NCI-H2171 (cell line): ENCODE measurements at regions not wholly inside any gene's neighbourhood (a gene's known extent, or its start where the extent isn't known, plus 50 kb on each side); places are given as distances from the start of the nearest gene placed in this dataset.

Source experiments
- DNase-seq: peaks from one replicate; lab custom pipeline; 2025; lab: John Stamatoyannopoulos, UW

- DNase-seq: no peak
These were observed 163.6 kb downstream of the TNFSF18 start for GRCh38 chr1:172887162-172887561.

DNA sequence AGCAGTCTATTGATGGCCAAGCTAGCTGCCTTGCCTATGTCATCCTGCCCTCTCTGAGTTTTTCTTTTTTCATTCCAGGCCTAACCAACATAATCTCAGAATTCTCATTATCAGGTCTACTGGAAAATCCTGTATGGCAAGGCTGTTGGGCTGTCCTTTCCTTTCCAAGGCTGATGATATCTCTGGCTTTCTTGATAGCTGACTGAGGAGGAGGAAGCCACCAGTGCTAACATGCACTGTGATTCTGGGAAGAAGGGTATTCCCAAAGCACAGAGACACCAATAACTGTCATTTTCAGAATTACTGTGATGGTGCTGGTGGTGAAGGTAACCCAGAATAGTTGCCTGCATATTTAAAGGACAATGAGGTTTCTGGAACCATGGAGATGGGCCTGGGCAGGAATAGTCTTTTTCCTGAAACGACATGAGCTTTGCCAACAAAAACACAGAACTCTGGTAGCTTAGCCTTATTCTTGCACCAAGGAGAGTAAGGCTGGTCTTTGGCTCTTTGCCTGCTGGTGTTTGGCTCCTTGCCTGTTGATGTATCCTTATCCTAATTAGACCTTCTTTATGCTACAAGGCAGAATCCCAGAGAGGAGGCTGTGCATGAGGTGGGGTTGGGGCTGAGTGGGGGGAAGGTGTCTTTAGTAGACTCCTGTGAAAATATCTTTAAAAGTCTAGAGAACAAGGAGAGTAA lies 157.4 kb downstream of the TNFSF18 start:
- no peak for DNase-seq

DNA sequence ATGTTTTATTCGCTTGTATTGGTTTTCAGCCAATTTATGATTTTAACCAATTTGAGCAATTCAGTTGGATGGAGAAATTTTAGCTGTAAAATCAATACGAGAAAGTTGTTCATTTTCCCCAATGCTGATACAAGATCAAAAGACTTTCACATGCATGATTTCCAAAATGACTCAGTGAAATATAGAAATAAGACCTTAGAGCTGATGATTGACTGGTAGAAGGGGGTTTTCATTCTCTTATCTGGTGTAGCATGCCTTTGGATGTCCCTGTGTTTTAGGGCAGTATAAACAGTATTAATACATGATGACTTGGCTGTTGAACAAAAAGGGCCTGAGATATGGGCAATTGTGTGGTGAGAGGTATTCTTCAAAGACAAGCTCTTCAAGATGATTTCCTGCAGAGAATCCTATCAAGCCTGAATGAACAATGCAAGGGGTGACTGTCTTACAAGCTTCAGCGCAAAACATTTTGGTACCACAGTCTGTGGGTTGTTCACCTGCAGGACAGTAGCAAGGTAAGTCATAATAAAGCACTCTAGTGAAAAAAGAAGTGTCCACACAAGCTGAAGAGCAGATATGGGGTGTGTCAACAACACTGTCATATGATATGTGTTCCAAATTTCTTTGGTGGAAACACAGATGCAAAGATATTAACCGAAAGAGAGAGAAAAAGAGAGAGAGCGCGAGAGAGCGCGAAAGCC lies 156.2 kb downstream of the TNFSF18 start:
- no peak for DNase-seq

DNA sequence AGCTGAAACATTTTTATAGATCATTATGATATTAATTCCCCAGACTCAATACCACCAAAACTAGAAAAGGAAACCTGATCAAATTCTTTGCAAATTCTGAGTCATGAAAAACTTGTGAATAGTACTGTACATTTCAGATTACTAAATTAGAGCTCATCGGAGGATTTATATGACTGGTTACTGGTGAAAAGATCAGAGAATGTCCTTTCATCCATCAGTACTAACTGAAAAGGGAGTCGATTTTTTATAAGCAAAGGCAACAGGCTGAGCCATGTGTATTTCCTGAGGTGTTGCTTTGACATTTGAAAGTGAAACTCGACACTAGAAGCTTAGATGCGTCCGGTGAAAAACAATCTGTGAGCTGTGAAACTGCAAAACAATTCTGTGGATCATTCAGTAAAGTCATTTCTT lies 155.7 kb downstream of the TNFSF18 start:
- DNase-seq: no peak

GRCh38 chr1:172895761-172896160 lies 155.0 kb downstream of the TNFSF18 start:
- no peak for DNase-seq

GRCh38 chr1:172897738-172898137 lies 153.0 kb downstream of the TNFSF18 start:
- DNase-seq: no peak

DNA sequence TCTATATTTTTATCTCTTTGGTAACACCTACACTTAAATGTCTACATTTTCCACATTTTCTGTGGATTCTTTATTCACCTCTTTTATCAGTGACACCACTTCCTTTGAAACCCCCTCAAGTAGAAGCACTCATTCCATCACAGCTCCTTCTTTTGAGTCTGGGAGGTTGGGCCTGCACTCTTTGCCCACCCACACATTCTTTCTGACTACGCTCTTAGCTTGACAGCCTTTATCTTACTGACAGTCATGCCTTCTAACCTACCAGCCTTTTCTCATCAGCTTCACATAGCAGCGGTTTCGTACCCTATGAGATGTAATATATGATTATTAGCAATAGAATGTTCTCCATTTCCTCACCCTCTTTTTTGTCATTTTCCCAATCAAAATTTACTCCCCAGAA lies 151.9 kb downstream of the TNFSF18 start:
- no peak for DNase-seq

- DNase-seq: no peak
These were observed 150.3 kb downstream of the TNFSF18 start for GRCh38 chr1:172900376-172900997.

DNA sequence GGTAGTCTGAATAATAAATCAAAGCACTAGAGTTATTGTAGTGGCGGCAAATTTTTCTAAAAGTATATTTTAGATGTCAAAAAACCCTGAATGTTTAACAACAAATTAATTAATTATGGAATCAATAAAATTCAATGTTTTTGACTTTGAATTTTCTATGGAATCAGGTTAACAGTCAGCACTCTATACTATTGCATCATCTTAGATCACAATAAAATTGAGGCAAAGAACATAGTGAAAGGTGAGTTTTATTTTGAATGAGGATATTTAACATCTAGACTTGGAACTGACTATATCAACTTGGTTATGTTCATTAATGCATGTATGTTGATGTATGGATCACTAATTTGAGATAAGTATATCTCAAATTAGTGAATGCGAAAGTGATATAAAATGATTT lies 148.5 kb downstream of the TNFSF18 start:
- DNase-seq: no peak

DNA sequence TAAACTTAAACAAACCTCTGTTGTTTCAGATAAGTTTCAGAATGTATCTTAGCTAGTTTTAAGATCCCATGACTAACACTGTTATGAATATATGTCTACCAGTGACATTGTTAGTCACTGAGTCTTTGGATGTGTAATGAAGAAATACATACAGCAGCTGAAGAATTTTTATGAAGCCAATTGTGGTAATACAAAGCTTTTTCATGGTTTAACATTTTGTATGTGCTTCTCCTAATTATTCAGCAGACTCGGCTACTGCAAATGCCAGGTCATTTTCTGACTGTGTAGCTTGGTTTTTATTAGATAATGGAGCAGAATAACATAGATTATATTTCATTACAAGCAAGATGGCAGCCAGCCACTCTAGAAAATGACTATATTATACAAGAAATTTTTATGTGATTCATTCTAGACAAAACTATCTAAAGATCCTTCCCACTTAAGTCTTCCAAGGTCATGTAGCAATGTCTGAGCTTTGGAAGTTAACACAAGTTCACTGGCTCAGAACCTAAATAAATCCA lies 147.8 kb downstream of the TNFSF18 start:
- no peak for DNase-seq

DNA sequence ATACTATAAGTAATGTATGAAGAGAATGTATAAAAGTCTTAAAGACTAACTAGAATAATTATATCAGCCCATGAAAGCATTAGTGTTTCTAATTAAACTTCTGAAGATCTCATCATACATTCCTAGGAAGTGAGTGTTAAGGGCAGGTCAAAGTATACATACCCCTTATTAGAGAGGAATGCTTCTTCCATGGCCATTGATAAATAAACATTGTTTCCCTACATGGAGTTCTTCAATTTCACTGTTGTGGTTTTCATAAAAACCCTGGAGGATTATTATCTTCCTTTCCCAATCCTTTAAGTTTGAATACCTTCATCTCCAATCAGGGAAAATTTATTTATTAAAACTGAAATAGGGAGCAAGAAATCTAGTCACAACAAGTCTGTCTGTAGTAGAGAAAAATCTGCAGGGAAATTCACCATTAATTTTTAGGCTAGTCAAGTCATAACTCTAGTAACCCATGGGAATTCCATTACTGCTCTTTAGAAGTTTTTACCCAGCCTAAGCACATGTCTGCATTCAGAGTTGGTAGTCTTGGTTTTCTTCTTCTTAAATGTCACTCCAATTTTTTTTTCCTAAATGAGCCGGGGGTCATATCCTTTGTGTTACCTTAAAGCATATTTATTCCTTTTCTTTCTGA lies 147.0 kb downstream of the TNFSF18 start:
- DNase-seq: no peak

DNA sequence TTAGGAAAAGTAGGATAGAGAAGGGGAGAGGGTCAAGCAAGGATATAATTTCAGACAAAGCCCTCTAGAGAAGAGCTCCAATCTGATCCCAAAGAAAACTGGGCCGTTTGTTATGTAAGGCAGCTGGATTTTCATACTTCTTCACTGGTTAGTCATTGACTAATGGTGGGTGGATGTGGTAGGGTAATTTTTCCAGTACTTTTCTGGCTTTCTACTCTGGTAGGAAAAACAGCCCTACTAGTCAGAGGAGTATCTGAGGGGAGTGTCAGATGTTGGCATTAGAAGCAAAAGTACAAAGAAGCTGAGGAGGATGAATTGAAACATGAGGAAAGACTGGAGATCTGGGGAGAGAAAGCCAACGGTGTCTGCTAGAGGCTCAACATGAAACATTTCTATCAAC lies 145.3 kb downstream of the TNFSF18 start:
- DNase-seq: no peak

DNA sequence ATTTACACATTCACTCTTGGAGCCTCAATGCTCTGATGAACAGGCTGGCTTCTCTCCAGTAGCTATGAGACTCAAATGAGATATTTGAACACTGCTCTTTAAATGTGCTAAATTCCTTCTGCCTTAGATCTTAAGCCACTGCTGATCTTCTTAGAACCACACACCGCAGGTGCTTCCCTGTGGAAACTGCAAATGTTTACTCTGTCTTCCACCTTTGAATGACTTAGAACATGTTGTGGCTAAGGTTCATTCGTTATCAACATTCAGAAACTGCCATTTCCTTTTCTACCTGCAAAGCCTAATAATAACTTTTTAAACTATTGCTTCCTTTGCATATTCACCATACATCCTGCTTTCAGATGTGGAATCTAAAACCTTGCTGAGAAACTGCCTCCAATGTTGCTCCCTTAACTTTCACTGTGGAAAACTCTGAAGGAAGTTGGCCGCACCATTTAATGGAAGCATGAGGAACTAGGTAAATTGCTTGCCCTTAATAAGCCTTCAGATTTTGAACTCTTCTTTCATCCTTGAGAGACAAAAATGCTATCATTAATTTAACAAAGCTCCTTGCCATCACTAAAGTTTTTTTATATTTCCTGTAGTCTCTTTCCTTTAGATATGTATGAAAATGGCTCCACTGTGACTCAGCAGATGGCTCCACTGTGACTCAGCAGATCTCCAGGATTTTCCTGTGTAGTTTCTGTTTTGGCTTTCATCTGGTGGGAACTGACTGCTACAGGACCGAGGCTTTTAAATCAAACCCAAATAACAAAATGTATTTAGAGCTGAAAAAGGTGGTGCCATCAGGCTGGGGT lies 143.8 kb downstream of the TNFSF18 start:
- no peak for DNase-seq

GRCh38 chr1:172907834-172908326 lies 142.9 kb downstream of the TNFSF18 start:
- no peak for DNase-seq

GRCh38 chr1:172909606-172910326 lies 141.0 kb downstream of the TNFSF18 start:
- DNase-seq: no peak

DNA sequence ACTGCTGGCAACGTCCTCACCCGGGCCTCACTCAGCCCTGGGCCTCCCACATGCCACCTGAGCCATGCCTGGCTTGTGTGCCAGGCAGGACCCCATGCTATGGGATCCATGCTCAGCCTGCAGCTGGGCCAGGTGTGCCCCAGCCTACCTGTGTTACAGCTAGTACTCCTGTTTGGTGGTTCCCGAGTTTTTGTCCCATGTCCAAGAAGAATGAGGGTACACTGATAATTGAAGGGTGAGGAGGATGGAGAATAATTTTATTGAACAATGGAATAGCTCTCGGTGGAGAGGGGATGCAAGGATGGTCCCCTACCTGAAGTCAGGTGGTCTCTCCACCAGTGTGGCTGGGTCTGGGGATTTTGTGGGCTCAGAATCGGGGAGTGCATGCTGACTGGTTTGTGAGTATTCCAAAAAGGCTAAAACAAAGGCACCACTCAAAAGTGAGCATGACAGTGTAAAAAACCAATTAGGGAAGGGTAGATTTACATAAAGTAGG lies 137.9 kb downstream of the TNFSF18 start:
- no peak for DNase-seq

- no peak for DNase-seq
These were observed 136.1 kb downstream of the TNFSF18 start for GRCh38 chr1:172914501-172915144.

DNA sequence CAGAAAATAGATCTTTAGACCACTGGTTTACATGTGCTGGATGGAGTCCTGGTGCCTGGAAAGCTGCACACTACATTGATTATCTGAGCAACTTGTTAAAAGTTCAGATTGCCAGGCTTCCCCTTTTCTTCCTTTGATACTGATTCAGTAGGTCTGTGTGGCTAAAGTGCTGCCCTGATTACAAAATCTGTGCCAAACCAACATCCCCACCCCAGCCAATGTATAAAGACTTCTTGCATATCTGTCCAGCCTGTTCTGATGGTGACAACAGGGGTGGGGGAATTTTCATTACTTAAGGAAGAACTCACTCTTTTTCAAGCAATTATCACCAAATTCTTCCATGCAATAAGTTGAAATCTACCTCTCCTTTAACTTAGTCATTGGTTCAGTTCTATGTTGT lies 135.5 kb downstream of the TNFSF18 start:
- no peak for DNase-seq

DNA sequence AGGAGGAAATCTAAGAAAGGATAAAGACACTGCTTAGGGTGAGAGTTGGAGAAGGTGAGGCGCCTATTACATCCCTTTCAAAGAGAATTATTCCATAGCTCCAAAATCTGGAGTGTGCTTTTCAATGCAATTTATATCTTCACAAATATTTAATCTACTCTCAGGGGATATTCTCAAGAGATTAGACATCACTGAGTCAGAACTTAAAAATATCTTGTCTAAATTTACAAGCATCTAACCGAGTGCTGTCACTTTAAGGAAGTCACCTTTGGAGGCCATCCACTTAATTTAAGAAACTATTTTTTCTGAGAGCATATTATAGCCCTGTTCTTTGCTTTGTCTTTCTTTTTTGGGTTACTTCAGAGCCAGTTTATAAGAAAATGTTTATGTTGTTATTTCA lies 134.6 kb downstream of the TNFSF18 start:
- no peak for DNase-seq

GRCh38 chr1:172917972-172918371 lies 132.8 kb downstream of the TNFSF18 start:
- no peak for DNase-seq
